Progenitor cell of endocrine pancreas (in vitro differentiated cells): ENCODE measurements at regions not wholly inside any gene's neighbourhood (a gene's known extent, or its start where the extent isn't known, plus 50 kb on each side); places are given as distances from the start of the nearest gene placed in this dataset.

ENCODE experiments used
- DNase-seq: peaks from one replicate; pipeline ENCODE4 v3.0.0; 2021; ENCODE audit warnings: low spot score; ENCODE audit not compliant: unreplicated experiment
- H3K27ac Mint-ChIP-seq: 2 replicates; pipeline ENCODE4 v1.8.0; 2021; ENCODE audit warnings: mild to moderate bottlenecking, moderate library complexity, mixed read lengths
- H3K27me3 Mint-ChIP-seq: 2 replicates; pipeline ENCODE4 v1.8.0; 2021; ENCODE audit warnings: mixed read lengths
- H3K36me3 Mint-ChIP-seq: 2 replicates; pipeline ENCODE4 v1.8.0; 2022; ENCODE audit warnings: mixed read lengths; ENCODE audit not compliant: insufficient read depth
- H3K4me1 Mint-ChIP-seq: 2 replicates; pipeline ENCODE4 v1.8.0; 2021; ENCODE audit warnings: low read depth, mixed read lengths
- H3K4me3 Mint-ChIP-seq: 2 replicates; pipeline ENCODE4 v1.8.0; 2021; ENCODE audit warnings: low read depth, mild to moderate bottlenecking, moderate library complexity, mixed read lengths
- H3K9me3 Mint-ChIP-seq: 2 replicates; pipeline ENCODE4 v1.8.0; 2021; ENCODE audit warnings: low read depth, mixed read lengths
- TF ChIP-seq, protein P1 (sequence below): fragments of 200-600 bp; sonication (generic); IDR thresholded peaks from one replicate; pipeline ENCODE4 v1.5.0; 2021; ENCODE audit warnings: antibody characterized with exemption, mild to moderate bottlenecking; ENCODE audit not compliant: unreplicated experiment

- TF ChIP-seq, protein P1, sequence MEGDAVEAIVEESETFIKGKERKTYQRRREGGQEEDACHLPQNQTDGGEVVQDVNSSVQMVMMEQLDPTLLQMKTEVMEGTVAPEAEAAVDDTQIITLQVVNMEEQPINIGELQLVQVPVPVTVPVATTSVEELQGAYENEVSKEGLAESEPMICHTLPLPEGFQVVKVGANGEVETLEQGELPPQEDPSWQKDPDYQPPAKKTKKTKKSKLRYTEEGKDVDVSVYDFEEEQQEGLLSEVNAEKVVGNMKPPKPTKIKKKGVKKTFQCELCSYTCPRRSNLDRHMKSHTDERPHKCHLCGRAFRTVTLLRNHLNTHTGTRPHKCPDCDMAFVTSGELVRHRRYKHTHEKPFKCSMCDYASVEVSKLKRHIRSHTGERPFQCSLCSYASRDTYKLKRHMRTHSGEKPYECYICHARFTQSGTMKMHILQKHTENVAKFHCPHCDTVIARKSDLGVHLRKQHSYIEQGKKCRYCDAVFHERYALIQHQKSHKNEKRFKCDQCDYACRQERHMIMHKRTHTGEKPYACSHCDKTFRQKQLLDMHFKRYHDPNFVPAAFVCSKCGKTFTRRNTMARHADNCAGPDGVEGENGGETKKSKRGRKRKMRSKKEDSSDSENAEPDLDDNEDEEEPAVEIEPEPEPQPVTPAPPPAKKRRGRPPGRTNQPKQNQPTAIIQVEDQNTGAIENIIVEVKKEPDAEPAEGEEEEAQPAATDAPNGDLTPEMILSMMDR, result no peak
- no peaks in the 10 kb centered on the region for H3K27me3 Mint-ChIP-seq
- H3K27ac Mint-ChIP-seq, result no peak overlapping the region
These were observed 115.9 kb upstream of the GJB6 start for GRCh38 chr13:20348018-20348417.

GRCh38 chr13:20344836-20345490 is 112.8 kb upstream of the GJB6 start:
- DNase-seq, result no peak
- Mint-ChIP-seq H3K36me3 (no peaks in the 10 kb centered on the region), H3K9me3 (no peaks in the 10 kb centered on the region), H3K4me1 (no peaks in the 10 kb centered on the region), H3K27ac (no peak overlapping the region), H3K4me3 (no peak overlapping the region), H3K27me3 (no peaks in the 10 kb centered on the region)
- TF ChIP-seq, protein P1, result no peak

More at GRCh38 chr13:20348018-20348417, 115.9 kb upstream of the GJB6 start:
- H3K9me3 Mint-ChIP-seq, result no peaks in the 10 kb centered on the region
- no peak overlapping the region for H3K4me3 Mint-ChIP-seq
- H3K36me3 Mint-ChIP-seq, result no peaks in the 10 kb centered on the region
- DNase-seq, result no peak
- H3K4me1 Mint-ChIP-seq, result no peaks in the 10 kb centered on the region

GRCh38 chr13:20342311-20342710 is 110.2 kb upstream of the GJB6 start:
- no peak for DNase-seq
- TF ChIP-seq, protein P1, result no peak

DNA sequence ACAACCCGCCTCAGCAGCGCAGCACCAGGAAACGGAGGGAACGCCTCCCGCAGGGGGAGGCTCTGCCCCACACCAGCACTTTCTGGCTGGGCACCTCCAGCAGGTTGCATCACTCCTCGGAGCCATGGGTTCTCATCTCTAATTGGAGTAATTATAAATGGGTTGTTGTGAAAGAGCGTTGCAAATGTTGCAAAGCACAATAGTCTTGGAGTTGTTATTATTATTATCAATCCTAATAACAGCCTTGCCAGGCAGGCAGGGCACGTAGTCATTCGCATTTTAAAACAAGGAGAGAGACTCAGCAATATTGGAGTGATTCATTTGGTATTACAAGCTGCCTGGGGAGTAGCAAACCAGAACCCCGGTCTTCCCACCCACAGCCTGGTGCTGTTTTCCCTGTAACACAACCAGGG is 108.6 kb upstream of the GJB6 start:
- Mint-ChIP-seq H3K27me3 (peaks cover 10% of the 10 kb centered on the region), H3K27ac (no peak overlapping the region), H3K36me3 (no peaks in the 10 kb centered on the region), H3K4me3 (no peak overlapping the region), H3K9me3 (peaks cover 2% of the 10 kb centered on the region), H3K4me1 (peaks cover 4% of the 10 kb centered on the region)
- no peak for DNase-seq
- TF ChIP-seq, protein P1, result no peak

More at GRCh38 chr13:20342311-20342710, 110.2 kb upstream of the GJB6 start:
- no peak overlapping the region for H3K27ac Mint-ChIP-seq
- no peak overlapping the region for H3K4me3 Mint-ChIP-seq
- H3K27me3 Mint-ChIP-seq, result peaks cover 3% of the 10 kb centered on the region
- no peaks in the 10 kb centered on the region for H3K9me3 Mint-ChIP-seq
- no peaks in the 10 kb centered on the region for H3K4me1 Mint-ChIP-seq
- H3K36me3 Mint-ChIP-seq, result no peaks in the 10 kb centered on the region

GRCh38 chr13:20340136-20340758 is 108.1 kb upstream of the GJB6 start:
- Mint-ChIP-seq H3K27ac (no peak overlapping the region), H3K9me3 (peaks cover 2% of the 10 kb centered on the region), H3K4me3 (no peak overlapping the region), H3K27me3 (peaks cover 10% of the 10 kb centered on the region), H3K4me1 (peaks cover 4% of the 10 kb centered on the region), H3K36me3 (no peaks in the 10 kb centered on the region)
- DNase-seq, result no peak
- TF ChIP-seq, protein P1, result no peak
